ENCODE measurements at regions not wholly inside any gene's neighbourhood (a gene's known extent, or its start where the extent isn't known, plus 50 kb on each side); places are given as distances from the start of the nearest gene placed in this dataset.

DNA sequence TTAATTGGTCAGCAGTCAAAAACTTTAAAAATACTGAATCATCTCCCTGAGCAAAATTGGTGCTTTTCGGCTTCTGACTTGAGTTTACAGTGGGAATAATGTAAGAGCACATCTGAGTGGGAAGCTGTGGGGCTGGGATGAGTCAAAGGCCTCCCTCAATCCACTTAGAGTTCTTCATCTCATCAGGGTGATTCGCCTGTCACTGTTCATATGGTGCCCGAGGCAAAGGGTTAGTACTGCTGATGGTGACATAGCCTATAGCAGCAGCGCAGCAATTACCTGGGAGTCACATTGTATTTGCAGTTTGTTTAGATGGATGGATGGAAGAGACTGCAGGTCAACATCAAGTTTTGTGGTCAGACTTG lies 113.8 kb upstream of the ZNF608 start:
- no peak for TF ChIP-seq POLR2A (IDR thresholded peaks at IDR 0.05; ENCODE audit: low read length)
- TF ChIP-seq GATA1 (IDR thresholded peaks at IDR 0.05; ENCODE audit: low read depth, low read length), result no peak

Measured in erythroblast (primary cell).